GM04503 (cell line): ENCODE measurements at regions not wholly inside any gene's neighbourhood (a gene's known extent, or its start where the extent isn't known, plus 50 kb on each side); places are given as distances from the start of the nearest gene placed in this dataset.
A peak's percentile ranks its signal among the peaks of the same experiment; 100 is the strongest.

Experiments
- DNase-seq: peaks from one replicate; pipeline ENCODE4 v3.0.0-alpha.2; 2012; ENCODE audit warnings: low read depth

DNA sequence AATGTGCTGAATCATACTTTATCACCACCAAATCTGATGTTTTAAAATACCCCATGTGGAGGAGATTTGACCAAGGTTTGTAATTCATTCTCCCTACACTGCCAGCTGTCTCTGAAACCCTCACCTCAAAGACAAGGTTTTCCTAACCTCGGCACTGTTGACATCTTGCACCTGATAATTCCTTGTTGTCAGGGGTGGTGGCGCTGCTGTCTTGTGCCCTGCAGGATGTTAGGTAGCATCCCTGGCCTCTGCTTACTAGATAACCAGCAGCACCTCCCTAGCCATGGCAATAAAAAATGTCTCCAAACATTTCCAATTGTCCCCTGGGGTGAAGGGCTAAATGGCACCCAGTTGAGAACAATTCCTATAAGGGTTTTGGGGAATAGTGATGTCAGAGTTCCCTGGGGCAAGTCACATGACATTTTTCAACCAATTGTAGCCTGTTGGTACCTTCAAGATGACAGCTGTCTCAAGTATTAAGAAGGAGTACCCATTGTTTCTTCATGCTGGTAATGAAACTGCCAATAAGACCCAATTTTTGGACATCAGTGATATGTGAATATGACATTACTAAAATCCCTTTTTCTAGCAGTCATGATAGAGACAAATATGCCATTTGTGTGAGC lies 160.6 kb upstream of the PLCXD3 start:
- DNase-seq: no peak

DNA sequence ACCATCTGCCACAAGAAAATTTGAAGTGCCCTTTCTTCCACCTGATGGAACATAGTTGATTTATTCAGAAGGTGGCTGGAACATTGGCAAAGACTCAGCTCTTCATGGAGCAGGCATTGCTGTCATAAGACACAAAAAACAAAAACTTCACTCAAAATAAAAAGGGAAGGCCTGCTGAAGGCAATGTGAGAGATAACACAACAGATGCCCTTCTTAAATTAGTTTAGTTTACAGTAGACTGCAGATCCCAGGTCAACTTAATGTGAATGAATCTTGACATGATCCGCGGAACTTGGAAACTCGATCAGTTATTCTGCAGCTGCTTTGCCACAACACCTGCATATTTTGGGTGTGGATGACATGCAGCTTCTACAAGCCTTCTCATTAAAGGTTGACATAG lies 159.8 kb upstream of the PLCXD3 start:
- no peak for DNase-seq

DNA sequence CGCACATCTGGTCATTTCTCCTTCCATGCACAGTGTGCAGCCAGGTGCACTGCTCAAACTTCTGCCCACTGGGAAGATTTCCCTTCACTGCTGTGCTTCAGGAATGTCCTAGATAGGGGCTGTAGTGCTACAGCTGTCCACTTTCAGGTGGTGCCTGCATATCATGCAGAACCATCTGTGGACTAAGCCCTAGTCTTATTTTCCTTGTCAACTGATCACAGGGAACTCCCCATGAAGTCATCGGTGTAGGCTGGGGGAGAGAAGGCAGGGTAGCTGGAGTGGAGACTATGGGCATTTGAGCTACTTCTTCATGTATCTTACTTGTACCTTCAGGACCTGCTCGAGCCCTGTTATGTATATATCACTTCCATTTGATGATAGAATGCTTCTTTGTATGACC lies 150.9 kb upstream of the PLCXD3 start:
- DNase-seq: no peak

DNA sequence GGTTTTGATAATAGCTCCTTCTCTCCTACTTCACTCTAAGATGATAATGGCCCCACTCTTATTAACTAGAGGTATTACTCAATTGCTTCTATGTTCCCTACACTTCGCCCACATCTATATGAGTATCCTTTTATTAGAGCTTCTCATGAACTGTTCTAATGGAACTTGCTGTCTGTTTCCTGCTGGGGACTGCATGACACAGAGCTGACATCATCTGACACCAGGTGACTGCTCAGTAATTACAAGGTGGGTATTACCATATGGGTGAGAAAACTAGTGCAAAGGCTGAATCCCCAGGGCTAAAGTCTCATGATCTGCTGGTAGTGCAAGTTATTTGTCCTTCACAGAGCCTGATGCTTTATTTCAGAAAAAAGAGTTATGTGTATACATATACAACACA lies 146.2 kb upstream of the PLCXD3 start:
- no peak for DNase-seq

DNA sequence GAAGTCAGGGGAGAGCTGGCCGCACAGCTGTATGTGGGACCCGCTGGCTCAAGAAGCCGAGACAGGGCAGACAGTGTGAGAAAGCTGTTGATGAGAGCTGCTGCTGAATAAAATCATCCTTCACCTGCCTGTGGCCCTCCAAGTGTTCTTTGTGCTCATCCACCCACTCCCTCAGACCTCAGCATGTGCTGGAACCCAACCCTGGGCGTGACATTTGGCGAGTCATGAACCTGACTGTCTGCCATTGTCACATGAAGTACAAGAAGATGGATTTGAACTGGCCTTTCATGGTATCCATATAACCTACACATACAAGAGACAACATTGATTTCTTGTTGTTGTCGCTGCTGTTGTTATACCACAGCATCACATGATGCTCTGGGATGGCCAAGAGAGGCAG lies 139.7 kb upstream of the PLCXD3 start:
- DNase-seq: no peak

DNA sequence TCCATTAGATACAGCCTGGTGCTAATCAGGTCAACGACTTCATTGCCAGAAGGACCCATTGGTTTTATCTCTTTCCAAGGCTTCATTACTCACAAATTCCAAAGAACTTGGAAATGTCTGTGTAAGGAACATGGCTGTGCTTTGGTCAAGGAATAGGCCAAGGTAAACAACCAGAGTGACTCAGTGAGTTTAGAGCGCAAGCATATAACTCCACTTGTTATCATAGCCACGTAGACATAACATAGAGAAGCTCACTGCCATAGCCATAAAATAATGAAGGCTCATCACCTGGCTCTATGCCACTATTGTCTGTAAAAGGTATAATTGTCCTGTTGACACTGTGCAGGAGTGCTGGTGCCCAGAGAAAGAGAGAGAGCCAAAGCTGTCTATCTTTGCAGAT lies 139.3 kb upstream of the PLCXD3 start:
- DNase-seq: peak; percentile 11

DNA sequence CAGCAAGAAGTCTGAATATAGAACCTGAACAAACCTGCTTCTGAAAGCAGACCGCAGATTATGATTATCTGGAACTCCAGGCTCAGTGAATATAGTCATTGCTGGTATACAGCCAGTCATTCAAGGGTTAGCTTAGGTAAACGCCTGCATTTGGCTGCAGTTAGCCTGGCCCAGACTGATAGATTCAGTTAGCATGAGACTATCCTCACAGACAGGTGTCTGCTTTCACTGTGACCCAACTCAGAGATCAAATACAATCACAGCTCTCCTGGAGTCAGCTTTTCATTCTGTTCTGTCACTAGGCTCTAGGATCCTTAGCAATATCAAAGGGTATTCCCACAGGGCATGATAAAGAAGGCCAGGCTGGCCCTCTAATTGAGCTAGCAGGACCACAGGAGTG lies 138.6 kb upstream of the PLCXD3 start:
- DNase-seq: no peak

DNA sequence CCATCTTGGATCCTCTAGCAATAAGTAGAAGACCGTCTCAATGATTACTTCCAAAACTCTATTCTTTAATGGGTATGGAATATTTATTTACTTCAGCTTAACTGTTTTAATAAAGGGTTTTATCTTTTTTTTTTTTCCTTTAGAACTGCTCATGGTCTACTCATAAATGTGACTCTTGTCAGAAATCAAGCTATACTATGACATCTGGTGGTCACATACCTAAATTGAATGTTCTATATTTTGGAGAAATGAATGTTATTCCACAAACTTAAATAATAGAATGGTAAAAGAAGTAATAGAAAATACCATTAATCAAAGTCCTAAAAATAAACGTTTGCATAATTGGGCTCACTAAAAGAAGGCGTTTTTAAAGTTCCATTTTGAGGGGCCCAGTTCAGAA lies 131.2 kb upstream of the PLCXD3 start:
- no peak for DNase-seq

DNA sequence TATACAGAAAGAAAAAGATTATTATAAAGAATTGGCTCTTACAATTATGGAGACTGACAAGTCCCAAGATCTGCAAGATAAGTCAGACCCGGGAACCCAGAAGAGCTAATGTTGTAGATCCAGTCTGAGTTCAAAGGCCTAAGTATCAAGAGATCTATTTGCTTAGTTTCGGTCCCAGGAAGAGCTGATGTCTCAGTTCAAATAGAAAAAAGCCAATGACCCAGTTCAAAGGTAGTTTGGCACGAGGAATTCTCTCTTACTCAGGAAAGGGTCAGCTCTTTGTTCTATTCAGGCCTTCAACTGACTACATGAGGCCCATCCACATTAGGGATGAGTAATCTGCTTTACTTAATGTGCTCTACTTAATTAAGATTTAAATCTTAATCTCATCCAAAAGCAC lies 128.3 kb upstream of the PLCXD3 start:
- no peak for DNase-seq

DNA sequence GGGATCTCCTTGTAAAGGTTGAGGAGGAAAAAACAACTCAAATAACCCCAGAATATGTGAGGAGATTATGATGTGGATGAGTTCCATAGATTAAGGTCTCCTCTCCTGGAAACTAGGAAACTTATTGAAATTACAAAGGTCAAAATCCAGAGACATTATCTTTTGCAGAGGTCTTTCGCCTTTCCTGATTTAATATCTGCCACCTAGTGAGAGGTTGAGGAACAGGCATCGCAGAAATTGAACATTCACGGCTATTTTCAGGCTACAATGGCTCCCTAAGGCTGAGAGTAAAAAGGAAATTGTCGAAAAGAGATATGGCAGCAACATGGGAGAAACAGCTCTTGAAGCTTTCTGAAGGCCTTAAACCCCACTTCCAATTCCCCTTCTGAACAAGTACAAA lies 127.5 kb upstream of the PLCXD3 start:
- DNase-seq: no peak

DNA sequence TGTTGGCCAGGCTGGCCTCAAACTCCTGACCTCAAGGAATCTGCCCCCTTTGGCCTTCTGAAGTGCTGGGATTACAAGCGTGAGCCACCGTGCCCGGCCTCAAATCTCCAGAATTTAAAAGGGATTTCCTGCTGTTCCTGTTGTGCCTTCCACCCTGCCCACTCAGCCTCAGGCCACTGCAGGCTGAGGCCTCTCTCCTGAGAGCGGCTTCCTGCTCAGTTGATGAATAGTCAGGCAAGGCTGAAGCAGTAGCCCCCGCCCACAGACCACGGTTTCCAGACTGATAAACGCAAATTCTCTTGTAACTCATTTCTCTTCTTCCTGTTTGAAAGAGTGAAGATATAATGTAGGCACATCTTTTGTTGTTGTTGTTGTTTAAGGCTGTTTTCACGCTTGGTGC lies 127.0 kb upstream of the PLCXD3 start:
- no peak for DNase-seq

DNA sequence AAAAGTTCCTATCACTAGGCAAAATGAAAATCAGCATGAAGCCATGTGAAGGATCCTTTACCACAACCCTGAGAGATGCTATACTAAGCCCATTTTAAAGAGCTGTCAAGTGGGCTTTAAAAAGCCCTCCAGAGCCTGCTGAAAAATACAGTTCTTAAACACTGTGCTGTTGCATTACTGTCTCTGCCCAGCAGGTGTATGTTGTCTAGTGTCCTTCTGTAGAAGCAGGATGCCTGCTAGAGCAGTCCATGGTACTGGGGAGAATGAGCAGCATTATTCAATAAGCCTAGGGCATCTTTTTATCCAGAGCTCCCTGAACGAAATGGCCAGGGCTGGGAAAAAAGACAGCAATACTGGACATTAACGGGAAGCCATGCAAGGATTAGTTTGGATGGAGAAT lies 126.2 kb upstream of the PLCXD3 start:
- DNase-seq: no peak

DNA sequence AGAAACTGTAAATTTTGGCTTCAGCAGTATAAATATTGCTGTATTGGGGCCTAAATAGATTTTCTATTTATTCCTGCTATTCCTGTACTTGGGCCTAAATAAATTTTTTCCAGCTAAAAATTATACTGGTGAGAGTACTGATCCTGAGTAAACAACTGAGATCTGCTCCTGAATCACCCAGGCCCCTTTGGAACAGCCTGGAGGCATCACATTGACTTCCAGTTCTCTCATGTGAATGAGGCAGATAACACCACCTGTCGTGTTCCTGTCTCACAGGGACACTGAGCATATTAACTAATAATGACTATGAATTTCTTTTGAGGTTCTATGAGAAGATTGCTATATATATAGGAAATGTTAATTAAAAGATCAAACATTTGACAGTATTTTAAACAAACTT lies 119.5 kb upstream of the PLCXD3 start:
- no peak for DNase-seq

DNA sequence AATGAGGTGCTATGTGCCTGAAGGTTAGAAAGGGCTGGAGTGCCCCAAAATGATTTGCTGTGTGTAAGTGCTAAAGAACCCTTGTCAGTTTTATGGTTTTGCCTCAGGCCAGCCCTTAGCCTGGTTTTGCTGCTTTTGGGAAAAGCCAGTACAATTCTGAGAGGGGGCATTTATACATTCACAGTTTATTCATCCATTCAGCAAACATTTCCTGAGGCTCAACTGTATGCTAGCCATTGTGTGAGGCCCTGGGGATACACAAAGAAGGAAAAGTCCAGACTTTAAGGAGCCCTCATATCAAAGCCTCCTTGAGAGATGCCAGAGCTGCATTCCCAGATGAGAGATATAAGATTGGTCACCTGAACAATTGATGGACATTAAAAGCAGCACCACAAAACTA lies 115.2 kb upstream of the PLCXD3 start:
- no peak for DNase-seq

DNA sequence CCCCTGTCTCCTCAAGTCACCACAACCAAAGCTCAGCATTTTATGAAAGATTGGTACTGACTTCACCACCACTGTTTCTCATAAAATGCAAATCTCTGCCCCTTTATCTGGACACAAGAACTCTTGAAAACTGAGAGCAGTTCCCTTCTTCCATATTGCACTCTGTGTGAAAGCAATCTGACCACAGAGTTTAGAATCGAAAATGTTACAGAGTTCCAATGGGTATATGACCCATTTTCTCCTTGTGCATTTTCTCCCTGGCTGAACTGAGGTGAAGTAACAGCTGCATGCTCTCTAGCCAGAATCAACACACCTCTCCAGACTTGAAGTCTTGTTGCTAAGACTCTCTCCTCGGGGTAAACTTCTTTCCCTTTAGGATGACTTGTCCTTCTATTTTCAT lies 111.0 kb upstream of the PLCXD3 start:
- DNase-seq: no peak

DNA sequence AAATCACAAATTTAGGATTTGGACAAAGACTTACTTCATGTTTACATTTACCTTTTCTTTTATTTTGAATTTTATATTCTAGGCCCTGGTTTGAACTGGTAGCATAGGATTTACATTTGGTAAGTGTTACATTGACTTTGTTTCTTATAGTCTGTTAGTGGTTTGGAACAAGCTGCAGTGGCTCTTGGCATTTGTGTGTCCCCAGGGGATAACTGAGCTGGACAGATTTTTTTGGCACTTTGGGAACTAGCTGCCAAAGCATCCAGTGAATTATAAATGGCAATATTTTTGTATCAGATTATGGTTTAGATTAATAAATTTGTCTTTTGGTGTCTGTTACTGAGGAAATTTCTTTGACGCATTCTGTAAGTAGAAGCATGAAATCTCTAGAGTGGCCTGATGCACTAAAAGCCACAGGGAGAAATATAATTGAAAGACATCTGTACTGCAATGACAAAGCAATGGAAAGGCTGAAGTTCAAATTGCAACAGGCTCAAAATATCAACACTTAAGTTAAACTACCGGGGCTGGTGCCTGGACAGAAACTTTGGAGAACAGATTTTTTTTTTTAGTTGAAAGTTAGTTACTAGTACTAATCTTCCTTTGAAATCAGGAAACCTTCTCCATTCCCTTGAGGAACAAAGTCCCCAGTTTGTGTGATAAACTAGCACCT lies 107.6 kb upstream of the PLCXD3 start:
- no peak for DNase-seq

DNA sequence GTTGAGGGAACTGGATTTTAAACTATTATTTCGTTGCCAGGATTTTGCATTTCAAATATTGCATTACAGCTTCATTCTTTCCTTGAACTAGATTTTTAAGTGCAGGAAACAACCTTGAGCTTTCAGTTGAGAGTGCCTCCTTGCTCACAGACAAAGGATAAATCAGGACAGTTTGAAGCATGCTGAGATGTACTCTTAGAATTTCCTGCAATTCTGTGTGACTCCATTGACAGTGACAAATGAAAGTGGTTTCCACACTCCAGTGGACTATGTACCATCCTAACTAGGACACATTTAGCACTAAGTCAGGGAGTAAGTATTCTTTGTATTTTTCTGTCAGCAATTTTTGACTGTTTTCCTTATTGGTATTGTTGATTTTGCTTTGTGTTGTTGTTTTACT lies 100.0 kb upstream of the PLCXD3 start:
- no peak for DNase-seq

DNA sequence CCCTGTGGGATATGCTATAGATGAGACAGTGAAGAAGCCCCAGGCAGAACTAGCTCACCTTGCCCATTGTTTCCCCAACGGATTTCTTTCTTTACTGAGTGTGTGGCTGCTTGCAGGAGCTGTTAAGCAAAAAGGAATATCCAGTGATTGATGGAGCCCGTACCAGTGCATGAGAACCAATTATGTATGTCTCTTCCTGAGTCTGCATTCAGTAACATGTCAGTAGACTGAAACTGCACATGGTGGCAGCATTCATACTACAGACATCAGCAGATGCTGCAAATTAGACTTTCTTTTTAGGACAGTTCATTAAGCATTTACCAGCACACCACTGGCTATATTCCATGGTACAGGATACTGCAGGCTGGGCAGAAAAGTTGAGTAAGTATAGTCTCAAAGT lies 90.3 kb upstream of the PLCXD3 start:
- DNase-seq: no peak

DNA sequence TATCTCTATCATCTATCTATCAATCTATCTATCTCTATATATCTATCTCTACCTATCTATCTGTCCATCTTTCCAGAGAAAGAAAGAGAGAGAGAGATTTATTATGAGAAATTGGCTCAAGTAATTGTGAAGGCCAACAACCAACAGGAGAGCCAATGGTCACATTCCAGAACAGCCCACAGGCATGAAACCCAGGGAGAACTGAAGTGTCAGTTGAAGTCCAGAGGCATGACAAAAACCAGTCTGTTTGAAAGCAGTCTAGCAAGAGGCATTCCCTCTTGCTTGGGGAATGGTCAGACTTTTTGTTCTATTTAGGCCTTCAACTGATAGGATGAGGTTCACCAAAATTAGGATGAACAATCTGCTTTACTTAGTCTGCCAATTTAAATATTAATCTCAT lies 87.6 kb upstream of the PLCXD3 start:
- DNase-seq: peak; percentile 9

DNA sequence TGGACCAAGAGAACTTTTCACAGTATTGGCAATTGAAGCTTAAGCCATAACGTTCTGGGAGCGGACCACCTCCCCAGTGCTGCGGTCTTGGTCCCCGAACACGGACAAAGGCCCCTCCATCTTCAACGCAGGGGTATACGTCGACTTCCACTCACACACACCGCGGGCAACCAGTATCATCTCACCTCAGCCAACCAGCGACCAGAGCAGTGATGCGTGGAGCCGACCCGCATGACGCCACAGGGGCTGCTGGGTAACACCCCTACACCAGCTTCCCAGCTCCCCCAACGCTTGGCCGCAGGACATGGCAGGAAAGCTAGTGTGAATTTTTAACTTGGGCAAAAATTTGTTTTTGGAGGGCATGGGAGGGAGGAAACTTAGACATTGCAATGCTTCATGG lies 77.3 kb upstream of the PLCXD3 start:
- no peak for DNase-seq

DNA sequence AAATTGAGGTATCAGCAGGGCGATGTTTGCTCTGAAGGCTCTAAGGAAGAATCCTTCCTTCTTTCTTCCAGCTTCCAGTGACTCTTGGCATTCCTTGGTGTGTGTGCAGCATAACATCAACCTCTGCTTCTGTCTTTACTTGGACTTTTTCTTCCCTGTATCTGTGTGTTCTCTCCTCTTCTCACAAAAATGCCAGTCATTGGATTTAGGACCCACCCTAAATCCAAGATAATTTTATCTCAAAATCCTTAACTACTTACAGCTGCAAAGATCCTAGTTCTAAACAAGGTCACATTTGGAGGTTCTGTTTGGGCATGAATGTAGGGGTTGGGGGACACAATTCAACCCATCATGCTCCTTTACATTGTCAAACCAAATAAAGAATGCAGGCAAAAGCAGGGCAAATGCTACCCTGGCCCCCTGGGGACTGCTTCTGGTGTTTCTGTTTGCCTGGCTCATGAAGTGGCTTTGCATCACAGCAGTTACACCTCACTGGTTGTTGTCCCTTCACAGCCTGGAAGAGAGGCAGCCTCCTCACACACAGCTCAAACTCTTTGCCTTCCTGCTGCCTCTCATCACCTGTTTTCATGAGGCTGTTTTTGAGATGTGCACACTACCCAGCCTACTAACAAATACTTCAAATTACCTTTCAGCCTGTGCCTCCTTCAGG lies 64.8 kb upstream of the PLCXD3 start:
- no peak for DNase-seq

DNA sequence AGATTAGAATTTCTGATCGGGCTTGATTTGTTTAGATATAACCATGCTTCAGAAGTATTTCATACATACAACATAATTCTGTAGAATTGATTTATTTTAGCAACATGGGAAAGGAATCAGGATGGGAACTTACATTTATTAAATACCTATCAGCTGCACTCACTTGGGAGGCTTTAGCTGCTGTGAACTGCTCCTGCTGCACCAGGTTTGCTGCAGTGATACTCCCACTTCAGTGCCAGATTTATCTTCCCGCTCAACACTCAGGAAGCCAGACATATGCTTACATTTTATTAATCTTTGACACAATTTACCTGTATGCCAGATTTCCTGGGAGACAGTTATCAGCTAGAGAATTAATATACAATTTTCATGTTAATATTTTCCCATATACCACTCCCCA lies 64.0 kb upstream of the PLCXD3 start:
- DNase-seq: no peak
